ENCODE measurements at regions not wholly inside any gene's neighbourhood (a gene's known extent, or its start where the extent isn't known, plus 50 kb on each side); places are given as distances from the start of the nearest gene placed in this dataset.
"Not testable (repeated sequence)": the region's sequence is repeated elsewhere in the genome, so short reads cannot be mapped to it uniquely, and the experiment has no call there.

- no peak overlapping the region for H3K27ac ChIP-seq (ENCODE audit: low read length)
- no peaks in the 10 kb centered on the region for H3K27me3 ChIP-seq (ENCODE audit: control insufficient read depth, insufficient read depth, low read length)
- no peaks in the 10 kb centered on the region for H3K36me3 ChIP-seq (ENCODE audit: control insufficient read depth, insufficient read depth, low read length)
- no peaks in the 10 kb centered on the region for H3K4me1 ChIP-seq (ENCODE audit: control insufficient read depth, insufficient read depth, low read length)
- H3K9me3 ChIP-seq (ENCODE audit: control insufficient read depth, low read depth, low read length) = no peaks in the 10 kb centered on the region
- H3K4me3 ChIP-seq (ENCODE audit: low read length) = no peak overlapping the region
- no peak for DNase-seq
Measured at GRCh38 chr1:190665045-190665444, 187.4 kb upstream of the BRINP3 start.

DNA sequence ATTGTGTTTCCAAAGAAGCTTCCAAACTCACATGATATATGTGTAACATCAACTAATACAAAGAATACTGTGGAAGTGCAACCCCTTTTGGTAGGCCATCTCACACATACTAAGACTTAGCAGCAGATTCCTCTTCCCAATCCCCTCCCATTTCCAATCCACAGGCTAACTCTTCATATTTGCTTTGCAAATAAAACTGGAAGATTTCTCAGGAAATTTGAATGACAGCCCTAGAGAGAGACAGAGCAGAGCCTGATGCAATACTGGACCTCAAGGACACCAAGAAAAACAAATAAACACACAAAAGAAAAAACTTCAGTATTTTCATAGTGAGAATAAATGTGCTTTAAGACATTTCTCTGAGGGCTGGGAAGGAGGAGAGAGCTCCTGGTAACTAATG is 190.2 kb upstream of the BRINP3 start:
- Histone ChIP-seq H3K27me3 (ENCODE audit: control insufficient read depth, insufficient read depth, low read length) (no peaks in the 10 kb centered on the region), H3K4me1 (ENCODE audit: control insufficient read depth, insufficient read depth, low read length) (no peaks in the 10 kb centered on the region), H3K9me3 (ENCODE audit: control insufficient read depth, low read depth, low read length) (no peaks in the 10 kb centered on the region), H3K4me3 (ENCODE audit: low read length) (no peak overlapping the region), H3K36me3 (ENCODE audit: control insufficient read depth, insufficient read depth, low read length) (no peaks in the 10 kb centered on the region), H3K27ac (ENCODE audit: low read length) (no peak overlapping the region)
- DNase-seq = no peak

- H3K9me3 ChIP-seq (ENCODE audit: control insufficient read depth, low read depth, low read length) = peaks cover 3% of the 10 kb centered on the region
- H3K36me3 ChIP-seq (ENCODE audit: control insufficient read depth, insufficient read depth, low read length) = no peaks in the 10 kb centered on the region
- no peaks in the 10 kb centered on the region for H3K4me1 ChIP-seq (ENCODE audit: control insufficient read depth, insufficient read depth, low read length)
- WGBS (ENCODE audit: insufficient coverage, low lambda C conversion rate) = 96% methylated on average over 4 of the region's 4 CpGs
- no peak for DNase-seq
- no peak overlapping the region for H3K27ac ChIP-seq (ENCODE audit: low read length)
- no peak overlapping the region for H3K4me3 ChIP-seq (ENCODE audit: low read length)
- no peaks in the 10 kb centered on the region for H3K27me3 ChIP-seq (ENCODE audit: control insufficient read depth, insufficient read depth, low read length)
Measured at GRCh38 chr1:190679044-190679443, 201.4 kb upstream of the BRINP3 start.

DNA sequence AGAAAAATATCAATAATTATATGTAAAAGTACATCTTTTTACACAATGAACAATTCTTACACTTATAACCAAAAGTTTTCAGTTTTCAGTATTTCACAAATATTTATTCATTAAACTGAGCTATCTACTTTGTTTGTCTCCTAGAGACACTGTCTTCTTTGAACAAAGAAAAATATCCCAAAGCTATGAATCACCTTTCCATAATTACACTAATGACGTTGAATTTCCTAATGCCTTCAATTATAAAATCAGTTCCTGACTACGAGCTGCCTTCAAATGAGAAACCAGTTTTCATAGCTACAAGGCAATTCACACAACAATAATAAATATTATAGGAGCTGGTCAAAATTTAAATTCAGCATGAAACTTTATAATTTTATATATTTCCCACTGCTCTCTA is 201.8 kb upstream of the BRINP3 start:
- H3K9me3 ChIP-seq (ENCODE audit: control insufficient read depth, low read depth, low read length) = no peaks in the 10 kb centered on the region
- H3K27ac ChIP-seq (ENCODE audit: low read length) = no peak overlapping the region
- no peaks in the 10 kb centered on the region for H3K4me1 ChIP-seq (ENCODE audit: control insufficient read depth, insufficient read depth, low read length)
- no peaks in the 10 kb centered on the region for H3K27me3 ChIP-seq (ENCODE audit: control insufficient read depth, insufficient read depth, low read length)
- WGBS (ENCODE audit: insufficient coverage, low lambda C conversion rate) = 83% methylated on average over 1 of the region's 2 CpGs
- no peak overlapping the region for H3K4me3 ChIP-seq (ENCODE audit: low read length)
- no peak for DNase-seq
- no peaks in the 10 kb centered on the region for H3K36me3 ChIP-seq (ENCODE audit: control insufficient read depth, insufficient read depth, low read length)

DNA sequence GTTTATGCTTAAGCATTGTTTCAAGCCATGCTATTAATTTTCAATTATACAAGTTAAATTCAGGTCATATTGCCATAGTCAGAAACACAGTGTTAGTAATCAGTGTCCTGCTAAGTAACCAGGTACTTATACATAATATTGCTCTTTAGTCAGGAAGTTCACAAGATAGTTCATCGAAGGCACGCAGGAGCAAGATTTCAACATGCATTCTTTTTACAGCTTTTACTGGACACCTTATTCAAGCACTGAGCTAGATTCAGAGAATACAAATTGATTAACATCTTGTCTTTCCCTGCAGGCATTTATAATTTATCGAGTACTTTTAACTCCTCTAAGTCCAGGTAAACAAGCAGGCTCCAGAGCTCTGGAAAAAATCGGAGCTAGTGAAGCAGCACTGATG is 202.3 kb upstream of the BRINP3 start:
- no peak for DNase-seq
- Histone ChIP-seq H3K4me3 (ENCODE audit: low read length) (no peak overlapping the region), H3K9me3 (ENCODE audit: control insufficient read depth, low read depth, low read length) (no peaks in the 10 kb centered on the region), H3K27me3 (ENCODE audit: control insufficient read depth, insufficient read depth, low read length) (no peaks in the 10 kb centered on the region), H3K27ac (ENCODE audit: low read length) (no peak overlapping the region), H3K36me3 (ENCODE audit: control insufficient read depth, insufficient read depth, low read length) (no peaks in the 10 kb centered on the region), H3K4me1 (ENCODE audit: control insufficient read depth, insufficient read depth, low read length) (no peaks in the 10 kb centered on the region)
- 70% methylated on average over 2 of the region's 4 CpGs for WGBS (ENCODE audit: insufficient coverage, low lambda C conversion rate)

GRCh38 chr1:190685676-190686075 is 208.0 kb upstream of the BRINP3 start:
- Histone ChIP-seq H3K27ac (ENCODE audit: low read length) (no peak overlapping the region), H3K4me1 (ENCODE audit: control insufficient read depth, insufficient read depth, low read length) (no peaks in the 10 kb centered on the region), H3K4me3 (ENCODE audit: low read length) (no peak overlapping the region), H3K36me3 (ENCODE audit: control insufficient read depth, insufficient read depth, low read length) (no peaks in the 10 kb centered on the region), H3K27me3 (ENCODE audit: control insufficient read depth, insufficient read depth, low read length) (no peaks in the 10 kb centered on the region), H3K9me3 (ENCODE audit: control insufficient read depth, low read depth, low read length) (no peaks in the 10 kb centered on the region)
- 50% methylated on average over 2 of the region's 4 CpGs for WGBS (ENCODE audit: insufficient coverage, low lambda C conversion rate)
- no peak for DNase-seq

- WGBS (ENCODE audit: insufficient coverage, low lambda C conversion rate) = 100% methylated on average over 1 of the region's 1 CpG
- DNase-seq = no peak
- Histone ChIP-seq H3K9me3 (ENCODE audit: control insufficient read depth, low read depth, low read length) (no peaks in the 10 kb centered on the region), H3K36me3 (ENCODE audit: control insufficient read depth, insufficient read depth, low read length) (no peaks in the 10 kb centered on the region), H3K27ac (ENCODE audit: low read length) (no peak overlapping the region), H3K4me1 (ENCODE audit: control insufficient read depth, insufficient read depth, low read length) (no peaks in the 10 kb centered on the region), H3K4me3 (ENCODE audit: low read length) (no peak overlapping the region), H3K27me3 (ENCODE audit: control insufficient read depth, insufficient read depth, low read length) (no peaks in the 10 kb centered on the region)
Measured at GRCh38 chr1:190688096-190688495, 210.4 kb upstream of the BRINP3 start.

DNA sequence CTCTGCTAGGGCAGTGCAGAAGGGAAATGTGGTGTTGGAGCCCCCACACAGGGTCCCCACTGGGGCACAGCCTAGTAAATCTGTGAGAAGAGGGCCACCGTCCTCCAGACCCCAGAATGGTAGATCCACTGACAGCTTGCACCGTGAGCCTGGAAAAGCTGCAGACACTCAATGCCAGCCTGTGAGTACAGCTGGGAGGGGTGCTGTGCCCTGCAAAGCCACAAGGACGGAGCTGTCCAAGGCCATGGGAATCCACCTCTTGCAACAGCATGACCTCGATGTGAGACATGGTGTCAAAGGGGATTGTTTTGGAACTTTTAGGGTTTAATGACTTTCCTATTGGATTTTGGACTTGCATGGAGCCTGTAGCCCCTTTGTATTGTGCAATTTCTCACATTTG is 220.8 kb upstream of the BRINP3 start:
- H3K27ac ChIP-seq (ENCODE audit: low read length); H3K9me3 ChIP-seq (ENCODE audit: control insufficient read depth, low read depth, low read length); H3K36me3 ChIP-seq (ENCODE audit: control insufficient read depth, insufficient read depth, low read length); DNase-seq; H3K4me3 ChIP-seq (ENCODE audit: low read length); H3K4me1 ChIP-seq (ENCODE audit: control insufficient read depth, insufficient read depth, low read length); H3K27me3 ChIP-seq (ENCODE audit: control insufficient read depth, insufficient read depth, low read length): not testable (repeated sequence)
- WGBS (ENCODE audit: insufficient coverage, low lambda C conversion rate) = no CpG with 5 or more reads among the region's 4 CpGs

DNA sequence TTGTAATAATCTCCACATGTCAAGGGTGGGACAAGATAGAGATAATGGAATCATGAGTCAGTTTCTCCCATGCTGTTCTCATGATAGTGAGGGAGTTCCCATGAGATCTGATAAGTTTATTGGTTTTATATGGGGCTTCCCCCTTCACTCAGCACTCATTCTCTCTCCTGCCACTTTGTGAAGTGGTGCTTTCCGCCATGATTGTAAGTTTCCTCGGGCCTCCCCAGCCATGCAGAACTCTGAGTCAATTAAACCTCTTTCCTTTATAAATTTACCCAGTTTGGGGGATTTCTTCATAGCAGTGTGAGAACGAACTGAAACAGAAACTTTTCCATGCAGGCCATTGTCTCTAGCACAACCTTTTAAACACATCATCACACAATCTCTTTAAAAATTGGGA is 221.5 kb upstream of the BRINP3 start:
- Histone ChIP-seq H3K36me3 (ENCODE audit: control insufficient read depth, insufficient read depth, low read length) (no peaks in the 10 kb centered on the region), H3K4me1 (ENCODE audit: control insufficient read depth, insufficient read depth, low read length) (no peaks in the 10 kb centered on the region), H3K4me3 (ENCODE audit: low read length) (no peak overlapping the region), H3K27ac (ENCODE audit: low read length) (no peak overlapping the region), H3K27me3 (ENCODE audit: control insufficient read depth, insufficient read depth, low read length) (no peaks in the 10 kb centered on the region), H3K9me3 (ENCODE audit: control insufficient read depth, low read depth, low read length) (no peaks in the 10 kb centered on the region)
- no peak for DNase-seq
- WGBS (ENCODE audit: insufficient coverage, low lambda C conversion rate) = 60% methylated on average over 1 of the region's 3 CpGs

DNA sequence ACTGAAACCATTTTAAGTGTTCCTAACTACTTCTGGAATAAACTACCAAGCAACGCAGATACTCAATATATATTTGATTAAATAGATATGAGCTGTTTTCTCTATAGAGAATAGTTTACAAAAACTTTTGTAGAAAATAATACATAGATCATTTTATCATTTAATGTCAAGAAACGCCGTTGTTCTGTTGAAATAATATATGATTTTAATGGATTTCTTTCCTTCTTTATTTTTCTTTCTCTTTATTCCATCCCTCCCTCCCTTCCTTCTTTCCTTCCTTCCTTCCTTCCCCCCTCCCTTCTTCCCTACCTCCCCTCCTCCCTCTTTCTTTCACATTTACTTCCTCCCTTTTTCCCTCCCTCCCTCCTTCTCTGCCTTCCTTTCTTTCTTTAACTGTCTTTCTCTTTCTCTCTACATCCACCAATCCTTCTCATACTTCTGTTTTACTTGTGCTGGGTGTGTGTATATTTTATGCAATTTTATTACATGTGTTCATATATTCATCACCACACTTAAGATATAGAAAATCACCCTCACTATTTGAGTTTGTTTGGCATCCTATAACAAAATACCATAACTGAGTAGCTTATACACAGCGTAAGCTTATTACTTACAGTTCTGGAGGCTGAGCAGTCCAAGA is 230.9 kb upstream of the BRINP3 start:
- Histone ChIP-seq H3K4me3 (ENCODE audit: low read length) (no peak overlapping the region), H3K4me1 (ENCODE audit: control insufficient read depth, insufficient read depth, low read length) (no peaks in the 10 kb centered on the region), H3K36me3 (ENCODE audit: control insufficient read depth, insufficient read depth, low read length) (no peaks in the 10 kb centered on the region), H3K27ac (ENCODE audit: low read length) (no peak overlapping the region), H3K27me3 (ENCODE audit: control insufficient read depth, insufficient read depth, low read length) (no peaks in the 10 kb centered on the region), H3K9me3 (ENCODE audit: control insufficient read depth, low read depth, low read length) (no peaks in the 10 kb centered on the region)
- DNase-seq = no peak
- WGBS (ENCODE audit: insufficient coverage, low lambda C conversion rate) = 87% methylated on average over 2 of the region's 4 CpGs

- no peaks in the 10 kb centered on the region for H3K9me3 ChIP-seq (ENCODE audit: control insufficient read depth, low read depth, low read length)
- H3K27me3 ChIP-seq (ENCODE audit: control insufficient read depth, insufficient read depth, low read length) = no peaks in the 10 kb centered on the region
- no peaks in the 10 kb centered on the region for H3K4me1 ChIP-seq (ENCODE audit: control insufficient read depth, insufficient read depth, low read length)
- H3K27ac ChIP-seq (ENCODE audit: low read length) = no peak overlapping the region
- H3K36me3 ChIP-seq (ENCODE audit: control insufficient read depth, insufficient read depth, low read length) = no peaks in the 10 kb centered on the region
- no peak overlapping the region for H3K4me3 ChIP-seq (ENCODE audit: low read length)
- no peak for DNase-seq
Measured at GRCh38 chr1:190711069-190711468, 233.4 kb upstream of the BRINP3 start.

All from large intestine (tissue), 3 donors.